Bronchial epithelial cell (primary cell): ENCODE measurements at regions not wholly inside any gene's neighbourhood (a gene's known extent, or its start where the extent isn't known, plus 50 kb on each side); places are given as distances from the start of the nearest gene placed in this dataset.
A peak's percentile ranks its signal among the peaks of the same experiment; 100 is the strongest.
"Not testable (repeated sequence)": the region's sequence is repeated elsewhere in the genome, so short reads cannot be mapped to it uniquely, and the experiment has no call there.

Experiments used
- DNase-seq: peaks from one replicate; pipeline ENCODE4 v3.0.0-alpha.2; 2010; ENCODE audit warnings: low read depth
- FAIRE-seq: peaks from 2 replicates; lab custom pipeline; 2011; peaks lifted over from hg19 to GRCh38; lab: Jason Lieb, UNC
- H3K27me3 ChIP-seq: 2 replicates; pipeline ENCODE4 v1.5.1; 2011; ENCODE audit warnings: low read length; ENCODE audit not compliant: control insufficient read depth, insufficient read depth
- H3K36me3 ChIP-seq: 2 replicates; pipeline ENCODE4 v1.5.1; 2011; ENCODE audit warnings: low read length; ENCODE audit not compliant: control insufficient read depth, insufficient read depth
- H3K4me3 ChIP-seq: 2 replicates; pipeline ENCODE4 v1.5.1; 2011; ENCODE audit warnings: mild to moderate bottlenecking, low read depth, low read length, control low read depth
- CTCF ChIP-seq: IDR thresholded peaks from 2 replicates; pipeline ENCODE4 v1.5.1; 2011; ENCODE audit warnings: mild to moderate bottlenecking, moderate library complexity, low read length, control low read depth, inconsistent platforms; ENCODE audit not compliant: insufficient read depth, severe bottlenecking

- no peak for TF ChIP-seq CTCF
- DNase-seq (no peak), FAIRE-seq (no peak)
- Histone ChIP-seq H3K27me3 (no peaks in the 10 kb centered on the region), H3K36me3 (no peaks in the 10 kb centered on the region), H3K4me3 (no peak overlapping the region)
Observed at GRCh38 chr4:187685247-187685646, 310.3 kb upstream of the ZFP42 start.

GRCh38 chr4:187687697-187688096 lies 307.9 kb upstream of the ZFP42 start:
- H3K4me3 ChIP-seq = no peak overlapping the region
- no peak for TF ChIP-seq CTCF
- H3K27me3 ChIP-seq = no peaks in the 10 kb centered on the region
- no peak for FAIRE-seq
- peak; percentile 10 for DNase-seq
- H3K36me3 ChIP-seq = no peaks in the 10 kb centered on the region

GRCh38 chr4:187692626-187693025 lies 302.9 kb upstream of the ZFP42 start:
- Histone ChIP-seq H3K27me3 (no peaks in the 10 kb centered on the region), H3K36me3 (no peaks in the 10 kb centered on the region), H3K4me3 (no peak overlapping the region)
- no peak for FAIRE-seq
- no peak for TF ChIP-seq CTCF
- no peak for DNase-seq

- not testable (repeated sequence) for FAIRE-seq, DNase-seq, H3K36me3 ChIP-seq
Observed at GRCh38 chr4:187695531-187695930, 300.0 kb upstream of the ZFP42 start.

GRCh38 chr4:187711586-187711985 lies 284.0 kb upstream of the ZFP42 start:
- TF ChIP-seq CTCF = no peak
- H3K36me3 ChIP-seq = no peaks in the 10 kb centered on the region
- DNase-seq (no peak), FAIRE-seq (peak; percentile 76)
- no peaks in the 10 kb centered on the region for H3K27me3 ChIP-seq
- H3K4me3 ChIP-seq = no peak overlapping the region

More at GRCh38 chr4:187695531-187695930, 300.0 kb upstream of the ZFP42 start:
- H3K4me3 ChIP-seq, H3K27me3 ChIP-seq: not testable (repeated sequence)

GRCh38 chr4:187714957-187715356 lies 280.6 kb upstream of the ZFP42 start:
- DNase-seq = no peak
- Histone ChIP-seq H3K4me3 (no peak overlapping the region), H3K27me3 (no peaks in the 10 kb centered on the region), H3K36me3 (no peaks in the 10 kb centered on the region)
- FAIRE-seq = no peak
- TF ChIP-seq CTCF = no peak
